HCT116 (cell line): ENCODE measurements at regions not wholly inside any gene's neighbourhood (a gene's known extent, or its start where the extent isn't known, plus 50 kb on each side); places are given as distances from the start of the nearest gene placed in this dataset.

Experiments used
- ATAC-seq: fragments of 200-7000 bp; cut with Tn5 transposase; 2 replicates; pipeline ENCODE4 v1.9.1; 2020; ENCODE audit warnings: mild to moderate bottlenecking, moderate library complexity
- BruUV-seq: library from RNA; stranded (reverse); fragments of 400-500 nt; replicated peaks from 2 replicates; lab custom pipeline; 2021; lab: Mats Ljungman, UMichigan
- CTCF ChIA-PET: fragments of 300-600 bp; sonication (Branson Sonifier 250); formaldehyde crosslinking; loops from one replicate; lab custom pipeline; 2021; ENCODE audit warnings: antibody characterized with exemption; lab: Charles Lee
- POLR2A ChIA-PET: fragments of 300-600, 350-600 bp; sonication (Branson Sonifier 250); formaldehyde crosslinking; loops from one replicate; lab custom pipeline; 2021; ENCODE audit warnings: antibody characterized with exemption; lab: Charles Lee
- RAD21 ChIA-PET, 2 experiments: fragments of 300-600 bp; sonication (Branson Sonifier 250); formaldehyde crosslinking; loops; one replicate each; lab custom pipeline; 2023; ENCODE audit warnings: low total read pairs in 2 of 2; ENCODE audit not compliant: uncharacterized antibody in 2 of 2, unreplicated experiment in 2 of 2, low non-redundant PET in 1 of 2; lab: Charles Lee
- DNase-seq: peaks from one replicate; pipeline ENCODE4 v3.0.0-alpha.2; 2010; ENCODE audit warnings: low read depth, low spot score
- H2AFZ ChIP-seq: fragments of 200-600 bp; shearing (Covaris generic), sonication (generic); 2 replicates; pipeline ENCODE4 v1.6.1; 2017; ENCODE audit warnings: low read depth, mixed run types, mixed read lengths, antibody characterized with exemption, low read length; ENCODE audit not compliant: poor library complexity, severe bottlenecking
- H3K27ac ChIP-seq: 2 replicates; pipeline ENCODE4 v1.5.1; 2012; ENCODE audit warnings: low read depth, low read length
- H3K27me3 ChIP-seq: fragments of 200-600 bp; sonication (generic); 2 replicates; pipeline ENCODE4 v1.6.1; 2016; ENCODE audit warnings: mixed run types, low read length, mixed read lengths; ENCODE audit not compliant: insufficient read depth
- H3K36me3 ChIP-seq, 2 experiments: fragments of 200-500 bp in 1 of 2; fragments of 200-600 bp in 1 of 2; sonication (Bioruptor generic) in 1 of 2; sonication (generic) in 1 of 2; 2 replicates each; pipeline versions ENCODE4 v1.5.1 to v1.6.1; 2014 to 2016; ENCODE audit warnings: low read length in 2 of 2, inconsistent platforms in 1 of 2, mixed read lengths in 1 of 2, mixed run types in 1 of 2; ENCODE audit not compliant: insufficient read depth in 2 of 2, control insufficient read depth in 1 of 2
- H3K4me1 ChIP-seq, 2 experiments: fragments of 200-600 bp in 1 of 2; sonication (generic) in 1 of 2; 2 replicates each; pipeline versions ENCODE4 v1.5.1 to v1.6.1; 2012 to 2017; ENCODE audit warnings: low read length in 2 of 2, inconsistent platforms in 1 of 2, mild to moderate bottlenecking in 1 of 2, mixed read lengths in 1 of 2, mixed run types in 1 of 2, moderate library complexity in 1 of 2; ENCODE audit not compliant: insufficient read depth in 2 of 2, control insufficient read depth in 1 of 2
- H3K4me2 ChIP-seq: fragments of 200-600 bp; sonication (generic); 2 replicates; pipeline ENCODE4 v1.6.1; 2017; ENCODE audit warnings: mixed run types, low read length, mixed read lengths
- H3K4me3 ChIP-seq, 2 experiments: fragments of 200-600 bp in 1 of 2; sonication (generic) in 1 of 2; replicated peaks in 1 of 2; 2 replicates each; pipeline ENCODE4 v1.5.1; 2011 to 2016; ENCODE audit warnings: low read length in 2 of 2, control low read depth in 1 of 2, low read depth in 1 of 2, mild to moderate bottlenecking in 1 of 2, mixed read lengths in 1 of 2, mixed run types in 1 of 2
- H3K79me2 ChIP-seq: fragments of 200-600 bp; sonication (generic); 2 replicates; pipeline ENCODE4 v1.6.1; 2017; ENCODE audit warnings: mild to moderate bottlenecking, mixed run types, low read length, moderate library complexity, mixed read lengths; ENCODE audit not compliant: insufficient read depth
- H3K9ac ChIP-seq: fragments of 200-600 bp; sonication (generic); 2 replicates; pipeline ENCODE4 v1.6.1; 2016; ENCODE audit warnings: low read length, mixed read lengths
- H3K9me2 ChIP-seq: fragments of 200-600 bp; sonication (generic), shearing (Covaris generic); 2 replicates; pipeline ENCODE4 v1.6.1; 2017; ENCODE audit warnings: mixed run types, mild to moderate bottlenecking, moderate library complexity; ENCODE audit not compliant: insufficient read depth
- H3K9me3 ChIP-seq, 2 experiments: fragments of 200-500 bp in 1 of 2; fragments of 200-600 bp in 1 of 2; sonication (Bioruptor generic) in 1 of 2; sonication (generic) in 1 of 2; 2 replicates each; pipeline ENCODE4 v1.6.1; 2014 to 2017; ENCODE audit warnings: low read length in 2 of 2, mixed read lengths in 2 of 2, inconsistent platforms in 1 of 2, low read depth in 1 of 2, mild to moderate bottlenecking in 1 of 2, mixed run types in 1 of 2, moderate library complexity in 1 of 2; ENCODE audit not compliant: control insufficient read depth in 1 of 2, insufficient read depth in 1 of 2
- H4K20me1 ChIP-seq: fragments of 200-600 bp; sonication (generic), shearing (Covaris generic); 2 replicates; pipeline ENCODE4 v1.6.1; 2017; ENCODE audit warnings: mixed run types, mild to moderate bottlenecking, moderate library complexity; ENCODE audit not compliant: insufficient read depth
- ATF3 ChIP-seq: IDR thresholded peaks from 2 replicates; pipeline ENCODE4 v1.6.1; 2012
- CEBPB ChIP-seq: IDR thresholded peaks from 2 replicates; pipeline ENCODE4 v1.6.1; 2012; ENCODE audit warnings: low read depth
- ELF1 ChIP-seq: IDR thresholded peaks from 2 replicates; pipeline ENCODE4 v1.6.1; 2012; ENCODE audit warnings: low read depth, borderline replicate concordance
- EZH2phosphoT487 ChIP-seq: fragments of 200-600 bp; IDR thresholded peaks from 2 replicates; pipeline ENCODE4 v1.6.1; 2018; ENCODE audit warnings: antibody characterized with exemption, borderline replicate concordance
- JUND ChIP-seq: IDR thresholded peaks from 2 replicates; pipeline ENCODE4 v1.6.1; 2012
- POLR2AphosphoS5 ChIP-seq: IDR thresholded peaks from 2 replicates; pipeline ENCODE4 v1.6.1; 2011; ENCODE audit warnings: mild to moderate bottlenecking, low read depth, low read length, moderate library complexity
- RAD21 ChIP-seq: IDR thresholded peaks from 2 replicates; pipeline ENCODE4 v1.6.1; 2012; ENCODE audit warnings: low read depth, mild to moderate bottlenecking
- SP1 ChIP-seq: IDR thresholded peaks from 2 replicates; pipeline ENCODE4 v1.6.1; 2012; ENCODE audit warnings: low read depth
- YY1 ChIP-seq: IDR thresholded peaks from 2 replicates; pipeline ENCODE4 v1.6.1; 2011; ENCODE audit warnings: low read length, low read depth, moderate library complexity, mild to moderate bottlenecking; ENCODE audit not compliant: insufficient replicate concordance; ENCODE audit errors: extremely low read depth
- ZFX ChIP-seq: fragments of 450-650 bp; IDR thresholded peaks from 2 replicates; pipeline ENCODE4 v1.6.1; 2017
- ZNF274 ChIP-seq: fragments of 200-500 bp; sonication (Bioruptor generic); IDR thresholded peaks from 2 replicates; pipeline ENCODE4 v1.6.1; 2014; ENCODE audit warnings: mild to moderate bottlenecking, low read depth, low read length, inconsistent platforms
- intact Hi-C: fragments of 100-400 bp; cut with micrococcal nuclease; formaldehyde crosslinking; loops from 2 replicates; pipeline ENCODE4 v1.10.0; 2022
- TF ChIP-seq, protein P1 (sequence below), 3 experiments: fragments of 200-600 bp in 1 of 3; sonication (generic) in 1 of 3; IDR thresholded peaks in 2 of 3; conservative IDR thresholded peaks in 1 of 3; 2 replicates each; pipeline ENCODE4 v1.5.1; 2012 to 2017; ENCODE audit warnings: low read depth in 2 of 3, low read length in 2 of 3, antibody characterized with exemption in 1 of 3, borderline replicate concordance in 1 of 3, control low read depth in 1 of 3, mild to moderate bottlenecking in 1 of 3, mixed read lengths in 1 of 3, mixed run types in 1 of 3, moderate library complexity in 1 of 3; ENCODE audit not compliant: insufficient read depth in 1 of 3
- TF ChIP-seq, protein P2 (sequence below): IDR thresholded peaks from 2 replicates; pipeline ENCODE4 v1.6.1; 2012

- BruUV-seq: no TSS peak
- Histone ChIP-seq H3K27me3 (peaks cover 27% of the 10 kb centered on the region), H3K27ac (no peak overlapping the region), H3K4me1 (no peaks in the 10 kb centered on the region; a peak in 1 of 4 replicates), H2AFZ (no peak overlapping the region), H3K36me3 (no peaks in the 10 kb centered on the region), H3K4me2 (no peak overlapping the region), H3K9me2 (no peaks in the 10 kb centered on the region), H3K4me3 (no peak overlapping the region), H3K9ac (no peak overlapping the region), H3K9me3 (no peaks in the 10 kb centered on the region), H3K79me2 (no peaks in the 10 kb centered on the region), H4K20me1 (no peaks in the 10 kb centered on the region)
- POLR2A ChIA-PET: interaction anchor here (0.6 kb wide), 1 partner anchor 283 kb away, joined by 3 read pairs; no protein-coding TSS in a partner anchor
- CTCF ChIA-PET: interaction anchor here (1.7 kb wide), 1 partner anchor 38 kb away, joined by 4 read pairs; no protein-coding TSS in a partner anchor
- intact Hi-C loops: no loop called here
- RAD21 ChIA-PET: no interaction called here
- no peak for ATAC-seq
- TF ChIP-seq YY1 (no peak), SP1 (no peak), ZFX (no peak), ATF3 (no peak), EZH2phosphoT487 (no peak), JUND (no peak), RAD21 (no peak), ZNF274 (no peak), POLR2AphosphoS5 (no peak), CEBPB (no peak), ELF1 (no peak)
- TF ChIP-seq, protein P1, sequence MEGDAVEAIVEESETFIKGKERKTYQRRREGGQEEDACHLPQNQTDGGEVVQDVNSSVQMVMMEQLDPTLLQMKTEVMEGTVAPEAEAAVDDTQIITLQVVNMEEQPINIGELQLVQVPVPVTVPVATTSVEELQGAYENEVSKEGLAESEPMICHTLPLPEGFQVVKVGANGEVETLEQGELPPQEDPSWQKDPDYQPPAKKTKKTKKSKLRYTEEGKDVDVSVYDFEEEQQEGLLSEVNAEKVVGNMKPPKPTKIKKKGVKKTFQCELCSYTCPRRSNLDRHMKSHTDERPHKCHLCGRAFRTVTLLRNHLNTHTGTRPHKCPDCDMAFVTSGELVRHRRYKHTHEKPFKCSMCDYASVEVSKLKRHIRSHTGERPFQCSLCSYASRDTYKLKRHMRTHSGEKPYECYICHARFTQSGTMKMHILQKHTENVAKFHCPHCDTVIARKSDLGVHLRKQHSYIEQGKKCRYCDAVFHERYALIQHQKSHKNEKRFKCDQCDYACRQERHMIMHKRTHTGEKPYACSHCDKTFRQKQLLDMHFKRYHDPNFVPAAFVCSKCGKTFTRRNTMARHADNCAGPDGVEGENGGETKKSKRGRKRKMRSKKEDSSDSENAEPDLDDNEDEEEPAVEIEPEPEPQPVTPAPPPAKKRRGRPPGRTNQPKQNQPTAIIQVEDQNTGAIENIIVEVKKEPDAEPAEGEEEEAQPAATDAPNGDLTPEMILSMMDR (IDR thresholded peaks at IDR 0.05 in 2 of 3, conservative IDR thresholded peaks at IDR 0.05 in 1 of 3; ENCODE audit: borderline replicate concordance in 1 of 3, insufficient read depth in 1 of 3, low read depth in 2 of 3, low read length in 2 of 3): no peak
- TF ChIP-seq, protein P2, sequence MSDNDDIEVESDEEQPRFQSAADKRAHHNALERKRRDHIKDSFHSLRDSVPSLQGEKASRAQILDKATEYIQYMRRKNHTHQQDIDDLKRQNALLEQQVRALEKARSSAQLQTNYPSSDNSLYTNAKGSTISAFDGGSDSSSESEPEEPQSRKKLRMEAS: no peak
- no peak for DNase-seq
Observed at GRCh38 chr16:86722970-86723369, 144.6 kb downstream of the FOXL1 start.
